HCT116 (cell line): ENCODE measurements at regions not wholly inside any gene's neighbourhood (a gene's known extent, or its start where the extent isn't known, plus 50 kb on each side); places are given as distances from the start of the nearest gene placed in this dataset.

Experiments used
- ATAC-seq: fragments of 200-7000 bp; cut with Tn5 transposase; 2 replicates; pipeline ENCODE4 v1.9.1; 2020; ENCODE audit warnings: mild to moderate bottlenecking, moderate library complexity
- BruUV-seq: library from RNA; stranded (reverse); fragments of 400-500 nt; replicated peaks from 2 replicates; lab custom pipeline; 2021; lab: Mats Ljungman, UMichigan
- CTCF ChIA-PET: fragments of 300-600 bp; sonication (Branson Sonifier 250); formaldehyde crosslinking; loops from one replicate; lab custom pipeline; 2021; ENCODE audit warnings: antibody characterized with exemption; lab: Charles Lee
- POLR2A ChIA-PET: fragments of 300-600, 350-600 bp; sonication (Branson Sonifier 250); formaldehyde crosslinking; loops from one replicate; lab custom pipeline; 2021; ENCODE audit warnings: antibody characterized with exemption; lab: Charles Lee
- RAD21 ChIA-PET, 2 experiments: fragments of 300-600 bp; sonication (Branson Sonifier 250); formaldehyde crosslinking; loops; one replicate each; lab custom pipeline; 2023; ENCODE audit warnings: low total read pairs in 2 of 2; ENCODE audit not compliant: uncharacterized antibody in 2 of 2, unreplicated experiment in 2 of 2, low non-redundant PET in 1 of 2; lab: Charles Lee
- DNase-seq: peaks from one replicate; pipeline ENCODE4 v3.0.0-alpha.2; 2010; ENCODE audit warnings: low read depth, low spot score
- H2AFZ ChIP-seq: fragments of 200-600 bp; shearing (Covaris generic), sonication (generic); 2 replicates; pipeline ENCODE4 v1.6.1; 2017; ENCODE audit warnings: low read depth, mixed run types, mixed read lengths, antibody characterized with exemption, low read length; ENCODE audit not compliant: poor library complexity, severe bottlenecking
- H3K27ac ChIP-seq: 2 replicates; pipeline ENCODE4 v1.5.1; 2012; ENCODE audit warnings: low read depth, low read length
- H3K27me3 ChIP-seq: fragments of 200-600 bp; sonication (generic); 2 replicates; pipeline ENCODE4 v1.6.1; 2016; ENCODE audit warnings: mixed run types, low read length, mixed read lengths; ENCODE audit not compliant: insufficient read depth
- H3K36me3 ChIP-seq, 2 experiments: fragments of 200-500 bp in 1 of 2; fragments of 200-600 bp in 1 of 2; sonication (Bioruptor generic) in 1 of 2; sonication (generic) in 1 of 2; 2 replicates each; pipeline versions ENCODE4 v1.5.1 to v1.6.1; 2014 to 2016; ENCODE audit warnings: low read length in 2 of 2, inconsistent platforms in 1 of 2, mixed read lengths in 1 of 2, mixed run types in 1 of 2; ENCODE audit not compliant: insufficient read depth in 2 of 2, control insufficient read depth in 1 of 2
- H3K4me1 ChIP-seq, 2 experiments: fragments of 200-600 bp in 1 of 2; sonication (generic) in 1 of 2; 2 replicates each; pipeline versions ENCODE4 v1.5.1 to v1.6.1; 2012 to 2017; ENCODE audit warnings: low read length in 2 of 2, inconsistent platforms in 1 of 2, mild to moderate bottlenecking in 1 of 2, mixed read lengths in 1 of 2, mixed run types in 1 of 2, moderate library complexity in 1 of 2; ENCODE audit not compliant: insufficient read depth in 2 of 2, control insufficient read depth in 1 of 2
- H3K4me2 ChIP-seq: fragments of 200-600 bp; sonication (generic); 2 replicates; pipeline ENCODE4 v1.6.1; 2017; ENCODE audit warnings: mixed run types, low read length, mixed read lengths
- H3K4me3 ChIP-seq, 2 experiments: fragments of 200-600 bp in 1 of 2; sonication (generic) in 1 of 2; replicated peaks in 1 of 2; 2 replicates each; pipeline ENCODE4 v1.5.1; 2011 to 2016; ENCODE audit warnings: low read length in 2 of 2, control low read depth in 1 of 2, low read depth in 1 of 2, mild to moderate bottlenecking in 1 of 2, mixed read lengths in 1 of 2, mixed run types in 1 of 2
- H3K79me2 ChIP-seq: fragments of 200-600 bp; sonication (generic); 2 replicates; pipeline ENCODE4 v1.6.1; 2017; ENCODE audit warnings: mild to moderate bottlenecking, mixed run types, low read length, moderate library complexity, mixed read lengths; ENCODE audit not compliant: insufficient read depth
- H3K9ac ChIP-seq: fragments of 200-600 bp; sonication (generic); 2 replicates; pipeline ENCODE4 v1.6.1; 2016; ENCODE audit warnings: low read length, mixed read lengths
- H3K9me2 ChIP-seq: fragments of 200-600 bp; sonication (generic), shearing (Covaris generic); 2 replicates; pipeline ENCODE4 v1.6.1; 2017; ENCODE audit warnings: mixed run types, mild to moderate bottlenecking, moderate library complexity; ENCODE audit not compliant: insufficient read depth
- H3K9me3 ChIP-seq, 2 experiments: fragments of 200-500 bp in 1 of 2; fragments of 200-600 bp in 1 of 2; sonication (Bioruptor generic) in 1 of 2; sonication (generic) in 1 of 2; 2 replicates each; pipeline ENCODE4 v1.6.1; 2014 to 2017; ENCODE audit warnings: low read length in 2 of 2, mixed read lengths in 2 of 2, inconsistent platforms in 1 of 2, low read depth in 1 of 2, mild to moderate bottlenecking in 1 of 2, mixed run types in 1 of 2, moderate library complexity in 1 of 2; ENCODE audit not compliant: control insufficient read depth in 1 of 2, insufficient read depth in 1 of 2
- H4K20me1 ChIP-seq: fragments of 200-600 bp; sonication (generic), shearing (Covaris generic); 2 replicates; pipeline ENCODE4 v1.6.1; 2017; ENCODE audit warnings: mixed run types, mild to moderate bottlenecking, moderate library complexity; ENCODE audit not compliant: insufficient read depth
- EGR1 ChIP-seq: IDR thresholded peaks from 2 replicates; pipeline ENCODE4 v1.6.1; 2012; ENCODE audit warnings: low read depth
- ELF1 ChIP-seq: IDR thresholded peaks from 2 replicates; pipeline ENCODE4 v1.6.1; 2012; ENCODE audit warnings: low read depth, borderline replicate concordance
- EZH2phosphoT487 ChIP-seq: fragments of 200-600 bp; IDR thresholded peaks from 2 replicates; pipeline ENCODE4 v1.6.1; 2018; ENCODE audit warnings: antibody characterized with exemption, borderline replicate concordance
- JUND ChIP-seq: IDR thresholded peaks from 2 replicates; pipeline ENCODE4 v1.6.1; 2012
- MAX ChIP-seq: IDR thresholded peaks from 2 replicates; pipeline ENCODE4 v1.6.1; 2012
- POLR2AphosphoS5 ChIP-seq: IDR thresholded peaks from 2 replicates; pipeline ENCODE4 v1.6.1; 2011; ENCODE audit warnings: mild to moderate bottlenecking, low read depth, low read length, moderate library complexity
- SIN3A ChIP-seq: IDR thresholded peaks from 2 replicates; pipeline ENCODE4 v1.6.1; 2012; ENCODE audit warnings: low read depth
- SRF ChIP-seq: IDR thresholded peaks from 2 replicates; pipeline ENCODE4 v1.6.1; 2012; ENCODE audit warnings: low read depth
- TCF7L2 ChIP-seq: IDR thresholded peaks from 2 replicates; pipeline ENCODE4 v1.7.0; 2011; ENCODE audit warnings: borderline replicate concordance, inconsistent platforms; ENCODE audit not compliant: insufficient read depth, insufficient read length; ENCODE audit errors: extremely low read depth
- YY1 ChIP-seq: IDR thresholded peaks from 2 replicates; pipeline ENCODE4 v1.6.1; 2011; ENCODE audit warnings: low read length, low read depth, moderate library complexity, mild to moderate bottlenecking; ENCODE audit not compliant: insufficient replicate concordance; ENCODE audit errors: extremely low read depth
- intact Hi-C: fragments of 100-400 bp; cut with micrococcal nuclease; formaldehyde crosslinking; loops from 2 replicates; pipeline ENCODE4 v1.10.0; 2022
- TF ChIP-seq, protein P1 (sequence below): IDR thresholded peaks from 2 replicates; pipeline ENCODE4 v1.6.1; 2012

- H3K4me3 ChIP-seq, result no peak overlapping the region
- no peak for ATAC-seq
- no peak overlapping the region for H3K9ac ChIP-seq
- RAD21 ChIA-PET, result no interaction called here
- POLR2A ChIA-PET, result no interaction called here
- BruUV-seq, result no TSS peak
- H4K20me1 ChIP-seq, result no peaks in the 10 kb centered on the region
- no peaks in the 10 kb centered on the region for H3K9me3 ChIP-seq
- no peak for TF ChIP-seq TCF7L2
- TF ChIP-seq YY1, result no peak
- no peak for TF ChIP-seq SRF
- no peak for TF ChIP-seq SIN3A
- no peak for TF ChIP-seq JUND
- TF ChIP-seq ELF1, result no peak
- no peak for TF ChIP-seq MAX
- TF ChIP-seq, protein P1, sequence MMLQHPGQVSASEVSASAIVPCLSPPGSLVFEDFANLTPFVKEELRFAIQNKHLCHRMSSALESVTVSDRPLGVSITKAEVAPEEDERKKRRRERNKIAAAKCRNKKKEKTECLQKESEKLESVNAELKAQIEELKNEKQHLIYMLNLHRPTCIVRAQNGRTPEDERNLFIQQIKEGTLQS, result no peak
- no peak for TF ChIP-seq EGR1
- TF ChIP-seq EZH2phosphoT487, result no peak
- no peak for TF ChIP-seq POLR2AphosphoS5
- H3K27ac ChIP-seq, result no peak overlapping the region
- H3K9me2 ChIP-seq, result no peaks in the 10 kb centered on the region
- intact Hi-C loops, result no loop called here
- no peak overlapping the region for H3K4me2 ChIP-seq
- no peak overlapping the region for H2AFZ ChIP-seq
- no peaks in the 10 kb centered on the region for H3K36me3 ChIP-seq
- H3K79me2 ChIP-seq, result no peaks in the 10 kb centered on the region
- no peaks in the 10 kb centered on the region for H3K4me1 ChIP-seq
- peaks cover 70% of the 10 kb centered on the region for H3K27me3 ChIP-seq
- no peak for DNase-seq
- CTCF ChIA-PET, result no interaction called here
These were observed 152.0 kb upstream of the CST7 start for GRCh38 chr20:24797113-24797512.
